IPS DF 6.9 (cell line): ENCODE measurements at regions not wholly inside any gene's neighbourhood (a gene's known extent, or its start where the extent isn't known, plus 50 kb on each side); places are given as distances from the start of the nearest gene placed in this dataset.

ENCODE experiments used
- DNase-seq: peaks from one replicate; pipeline ENCODE4 v3.0.0-alpha.2; 2013; ENCODE audit warnings: low read depth, low spot score
- H3K27ac ChIP-seq: one replicate; pipeline ENCODE4 v1.5.1; 2013; ENCODE audit warnings: low read length, control low read depth
- H3K27me3 ChIP-seq: 2 replicates; pipeline ENCODE4 v1.6.1; 2013; ENCODE audit warnings: mild to moderate bottlenecking, low read length; ENCODE audit not compliant: control insufficient read depth, insufficient read depth
- H3K36me3 ChIP-seq: 2 replicates; pipeline ENCODE4 v1.6.1; 2013; ENCODE audit warnings: low read length; ENCODE audit not compliant: control insufficient read depth, insufficient read depth
- H3K4me1 ChIP-seq: 2 replicates; pipeline ENCODE4 v1.6.1; 2013; ENCODE audit warnings: low read length; ENCODE audit not compliant: control insufficient read depth, insufficient read depth
- H3K4me3 ChIP-seq: 2 replicates; pipeline ENCODE4 v1.5.1; 2013; ENCODE audit warnings: mild to moderate bottlenecking, low read length
- H3K9me3 ChIP-seq: 2 replicates; pipeline ENCODE4 v1.6.1; 2013; ENCODE audit warnings: low read length, inconsistent platforms; ENCODE audit not compliant: control insufficient read depth, insufficient read depth
- WGBS: extraction: QIAGEN DNeasy Blood & Tissue Kit; methylation state at CpG from one replicate; pipeline ENCODE4 v1.1.7; 2013; ENCODE audit warnings: mixed read lengths, missing lambda C conversion rate; ENCODE audit not compliant: insufficient read length, insufficient coverage; 5-methylcytosine and 5-hydroxymethylcytosine counted together

DNA sequence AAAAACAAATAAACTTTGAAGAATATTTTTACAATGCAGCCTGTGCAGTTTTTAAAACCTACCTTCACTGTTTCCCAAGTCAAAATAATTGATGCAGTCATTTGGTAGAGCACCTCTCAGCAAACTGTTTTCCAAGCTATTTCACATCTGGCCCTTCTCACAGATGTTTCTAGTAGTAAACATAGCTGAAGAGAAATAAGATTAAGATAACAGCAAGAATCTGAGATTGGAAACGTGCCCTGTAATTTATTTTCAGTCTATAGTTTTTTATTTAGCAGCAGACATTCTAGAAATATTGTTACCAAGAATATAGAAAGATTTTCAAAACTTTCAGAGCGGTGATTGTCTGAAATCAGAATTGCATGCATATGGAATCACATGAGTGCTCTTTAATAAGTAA lies 440.2 kb downstream of the TRIB2 start:
- H3K27ac ChIP-seq, result no peak overlapping the region
- no peak for DNase-seq
- no peaks in the 10 kb centered on the region for H3K27me3 ChIP-seq
- H3K9me3 ChIP-seq, result no peaks in the 10 kb centered on the region
- no peaks in the 10 kb centered on the region for H3K36me3 ChIP-seq
- WGBS, result no CpG with 5 or more reads among the region's 2 CpGs
- no peak overlapping the region for H3K4me3 ChIP-seq
- no peaks in the 10 kb centered on the region for H3K4me1 ChIP-seq

DNA sequence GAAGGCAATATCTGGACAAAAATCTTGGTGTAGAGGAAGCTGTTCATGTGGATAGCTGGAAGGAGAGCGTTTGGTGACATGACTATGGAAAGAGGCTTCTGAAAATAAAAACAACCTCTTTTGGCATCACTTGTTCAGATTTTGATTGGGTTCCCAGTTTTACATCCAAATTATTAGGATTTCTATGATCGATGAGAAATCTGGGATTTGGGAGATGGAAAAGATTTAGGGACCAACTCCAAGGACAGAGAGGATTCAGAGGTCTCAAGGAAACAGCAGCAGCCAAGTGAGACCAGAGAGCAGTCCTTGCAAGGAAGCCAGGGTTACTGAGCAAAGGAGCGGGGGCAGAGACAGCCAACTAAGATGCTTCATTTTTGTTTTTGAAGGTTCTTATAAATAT lies 441.7 kb downstream of the TRIB2 start:
- Histone ChIP-seq H3K4me1 (no peaks in the 10 kb centered on the region), H3K4me3 (no peak overlapping the region), H3K9me3 (no peaks in the 10 kb centered on the region), H3K27me3 (no peaks in the 10 kb centered on the region), H3K36me3 (no peaks in the 10 kb centered on the region), H3K27ac (no peak overlapping the region)
- no peak for DNase-seq
- no CpG with 5 or more reads among the region's 3 CpGs for WGBS

DNA sequence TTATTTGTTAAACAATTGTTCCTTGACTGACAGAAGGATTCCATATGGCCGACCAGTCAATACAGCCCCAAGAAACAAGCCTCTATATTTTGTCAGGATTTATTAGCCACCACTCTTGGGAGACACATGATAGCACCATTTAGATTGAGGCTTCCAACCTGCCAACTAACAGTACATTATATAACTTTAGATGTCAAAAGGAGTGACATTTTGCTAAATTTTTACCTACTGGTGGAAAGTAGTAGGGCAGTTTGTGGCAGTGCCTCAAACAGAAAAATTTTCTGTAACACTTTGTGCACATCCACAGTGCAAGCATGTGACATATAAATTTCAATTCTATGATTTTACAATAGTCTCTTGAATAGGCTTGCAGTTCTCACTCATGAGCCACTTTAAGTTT lies 464.0 kb downstream of the TRIB2 start:
- no CpG with 5 or more reads among the region's 1 CpG for WGBS
- H3K36me3 ChIP-seq, result no peaks in the 10 kb centered on the region

DNA sequence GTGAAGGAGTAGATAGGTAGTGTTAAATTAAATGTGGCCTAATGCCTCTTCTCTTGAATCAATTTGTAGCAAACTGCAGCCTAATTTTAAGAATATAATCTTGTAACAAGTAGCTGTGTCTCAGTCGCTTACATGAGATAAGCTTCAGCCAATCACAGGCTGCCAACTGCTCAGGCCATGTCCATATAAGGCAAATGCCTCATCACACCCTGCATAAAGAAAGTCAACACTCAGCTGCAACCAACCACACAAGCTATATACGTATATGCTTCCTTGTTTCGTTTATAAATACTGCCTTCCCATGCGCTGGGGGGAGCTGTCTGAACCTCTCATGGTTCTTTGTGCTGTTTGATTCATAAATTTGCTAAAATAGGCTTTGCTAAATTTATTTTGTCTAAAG lies 476.3 kb downstream of the TRIB2 start:
- no peak for DNase-seq

More for the DNA sequence above, 464.0 kb downstream of the TRIB2 start:
- H3K4me1 ChIP-seq, result no peaks in the 10 kb centered on the region
- DNase-seq, result no peak
- H3K9me3 ChIP-seq, result no peaks in the 10 kb centered on the region
- H3K27me3 ChIP-seq, result no peaks in the 10 kb centered on the region
- no peak overlapping the region for H3K27ac ChIP-seq
- no peak overlapping the region for H3K4me3 ChIP-seq

DNA sequence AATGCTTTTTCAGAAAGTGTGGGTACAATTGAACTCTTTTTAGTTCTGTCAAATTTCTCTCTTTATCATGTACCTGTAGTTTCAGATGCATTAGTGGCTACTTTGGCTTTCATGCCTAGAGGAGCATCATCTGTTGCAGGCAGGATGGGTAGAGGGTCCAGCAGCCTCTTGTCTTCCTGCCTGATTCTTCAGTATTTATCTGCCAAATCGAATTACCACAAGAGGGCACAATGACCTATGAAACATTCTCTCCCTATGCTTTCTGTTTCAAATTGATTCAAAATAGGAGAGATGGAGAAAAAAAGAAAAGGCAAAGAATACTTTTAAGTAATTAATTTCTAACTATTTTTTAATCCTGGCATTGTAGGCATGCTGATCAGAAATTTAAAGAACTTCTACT lies 477.2 kb downstream of the TRIB2 start:
- Histone ChIP-seq H3K36me3 (no peaks in the 10 kb centered on the region), H3K9me3 (no peaks in the 10 kb centered on the region), H3K27ac (no peak overlapping the region), H3K4me3 (no peak overlapping the region), H3K4me1 (peaks cover 2% of the 10 kb centered on the region; the same call in 1 of the 2 replicates), H3K27me3 (no peaks in the 10 kb centered on the region)
- no CpG with 5 or more reads among the region's 1 CpG for WGBS
- DNase-seq, result peak; percentile 31

More for the DNA sequence above, 476.3 kb downstream of the TRIB2 start:
- no CpG with 5 or more reads among the region's 4 CpGs for whole genome bisulfite sequencing
- Histone ChIP-seq H3K9me3 (no peaks in the 10 kb centered on the region), H3K36me3 (no peaks in the 10 kb centered on the region), H3K4me1 (peaks cover 2% of the 10 kb centered on the region; the same call in 1 of the 2 replicates), H3K27ac (no peak overlapping the region), H3K27me3 (no peaks in the 10 kb centered on the region), H3K4me3 (no peak overlapping the region)

DNA sequence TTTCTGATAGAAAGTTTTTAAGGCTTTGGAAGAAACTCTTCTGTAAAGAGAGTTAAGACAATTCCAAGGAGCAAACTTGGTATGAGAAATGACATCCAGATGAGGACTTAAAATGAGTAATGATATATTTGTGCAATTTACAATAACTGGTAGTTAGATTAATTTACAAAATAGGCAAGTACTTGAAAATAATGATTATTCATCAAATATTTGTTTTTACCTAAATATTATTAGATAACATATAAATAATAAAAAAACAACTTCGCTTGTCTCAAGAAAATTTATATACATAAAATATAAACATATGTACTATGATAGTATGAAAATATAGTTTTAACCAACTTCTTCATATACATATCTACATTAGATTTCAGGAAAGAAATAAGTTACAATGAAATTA lies 478.5 kb downstream of the TRIB2 start:
- no peaks in the 10 kb centered on the region for H3K9me3 ChIP-seq
- no peak overlapping the region for H3K27ac ChIP-seq
- H3K4me3 ChIP-seq, result no peak overlapping the region
- H3K27me3 ChIP-seq, result no peaks in the 10 kb centered on the region
- no peaks in the 10 kb centered on the region for H3K36me3 ChIP-seq
- no peak for DNase-seq
- no CpG with 5 or more reads among the region's 1 CpG for WGBS
- H3K4me1 ChIP-seq, result peaks cover 2% of the 10 kb centered on the region; the same call in 1 of the 2 replicates

DNA sequence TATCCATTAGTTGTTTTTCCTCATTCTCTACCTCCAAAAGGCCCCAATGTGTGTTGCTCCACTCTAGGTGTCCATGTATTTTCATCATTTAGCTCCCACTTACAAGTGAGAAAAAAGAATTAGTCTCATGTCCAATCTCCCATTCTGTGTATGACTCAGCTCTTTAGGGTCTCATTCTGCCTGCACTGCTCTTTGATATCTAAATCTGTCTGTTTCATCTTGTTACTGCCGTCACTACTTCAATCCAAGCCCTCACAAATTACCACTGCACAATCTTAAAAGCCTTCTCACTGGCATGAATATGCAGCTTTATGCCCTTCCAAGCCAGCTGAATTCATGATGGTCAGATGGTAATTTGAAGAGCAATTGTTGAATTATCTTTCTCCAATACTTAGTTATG lies 480.5 kb downstream of the TRIB2 start:
- H3K27ac ChIP-seq, result no peak overlapping the region
- no peak for DNase-seq
- H3K9me3 ChIP-seq, result no peaks in the 10 kb centered on the region
- no peaks in the 10 kb centered on the region for H3K27me3 ChIP-seq
- no peaks in the 10 kb centered on the region for H3K4me1 ChIP-seq
- no peak overlapping the region for H3K4me3 ChIP-seq
- no peaks in the 10 kb centered on the region for H3K36me3 ChIP-seq
- WGBS, result no CpG with 5 or more reads among the region's 1 CpG

DNA sequence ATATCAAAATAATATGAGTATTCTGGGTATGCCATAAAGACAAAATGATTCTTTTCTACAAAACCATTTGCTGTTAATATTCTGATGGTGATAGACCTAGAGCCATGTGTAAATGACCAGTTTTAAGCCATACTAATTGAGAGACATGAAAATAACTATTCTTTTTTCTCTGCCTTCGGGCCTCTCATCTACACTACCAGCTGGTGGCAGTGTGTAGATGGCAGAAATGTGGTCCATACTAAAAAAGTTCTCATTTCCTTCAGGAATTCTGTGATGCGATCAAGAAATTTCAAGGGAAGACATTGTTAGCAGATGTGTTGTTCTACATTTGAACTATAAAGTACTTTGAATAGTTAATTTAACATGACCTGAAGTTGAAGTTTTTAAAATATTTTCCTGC lies 485.2 kb downstream of the TRIB2 start:
- Histone ChIP-seq H3K27ac (no peak overlapping the region), H3K9me3 (no peaks in the 10 kb centered on the region), H3K27me3 (no peaks in the 10 kb centered on the region), H3K36me3 (no peaks in the 10 kb centered on the region), H3K4me3 (no peak overlapping the region), H3K4me1 (no peaks in the 10 kb centered on the region)
- WGBS, result no CpG with 5 or more reads among the region's 2 CpGs
- DNase-seq, result no peak

DNA sequence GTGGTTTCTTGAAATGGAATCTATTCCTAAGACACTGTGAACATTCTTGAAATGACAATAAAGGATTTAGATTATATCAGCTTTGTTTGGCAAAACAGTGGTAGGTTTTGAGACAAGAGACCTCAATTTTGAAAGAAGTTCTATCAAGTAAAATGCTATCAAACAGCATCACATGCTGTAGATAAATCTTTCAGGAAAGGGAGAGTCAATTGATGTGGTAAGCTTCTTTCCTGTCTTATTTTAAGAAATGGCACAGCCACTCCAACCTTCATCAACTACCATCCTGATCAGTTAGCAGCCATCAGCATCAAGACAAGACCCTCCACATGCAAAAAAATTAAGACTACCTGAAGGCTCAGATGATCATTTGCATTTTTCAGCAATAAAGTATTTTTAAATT lies 495.4 kb downstream of the TRIB2 start:
- H3K9me3 ChIP-seq, result no peaks in the 10 kb centered on the region
- no peak for DNase-seq
- H3K4me3 ChIP-seq, result no peak overlapping the region
- H3K4me1 ChIP-seq, result no peaks in the 10 kb centered on the region
- H3K36me3 ChIP-seq, result no peaks in the 10 kb centered on the region
- H3K27ac ChIP-seq, result no peak overlapping the region
- H3K27me3 ChIP-seq, result no peaks in the 10 kb centered on the region

DNA sequence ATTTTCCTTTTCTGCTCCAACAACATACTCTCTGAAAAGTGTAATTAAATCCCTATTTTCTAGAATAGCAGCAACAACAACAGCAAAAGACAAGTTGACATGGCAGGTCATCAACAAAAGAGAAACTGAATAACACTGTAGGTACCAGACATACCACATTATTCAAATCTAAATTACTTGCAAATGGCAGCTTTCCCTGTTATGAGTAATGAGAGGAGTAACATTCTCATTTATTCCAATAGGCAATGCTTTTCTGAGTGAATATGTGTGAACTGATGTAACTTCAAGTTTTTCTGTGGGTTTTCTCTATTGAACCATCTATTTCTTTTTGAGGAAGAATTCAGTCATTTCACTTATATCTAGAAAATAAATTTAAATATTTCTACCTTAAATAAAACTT lies 501.5 kb downstream of the TRIB2 start:
- Histone ChIP-seq H3K27me3 (no peaks in the 10 kb centered on the region), H3K27ac (no peak overlapping the region), H3K4me3 (no peak overlapping the region), H3K9me3 (no peaks in the 10 kb centered on the region), H3K4me1 (no peaks in the 10 kb centered on the region), H3K36me3 (no peaks in the 10 kb centered on the region)
- DNase-seq, result no peak

DNA sequence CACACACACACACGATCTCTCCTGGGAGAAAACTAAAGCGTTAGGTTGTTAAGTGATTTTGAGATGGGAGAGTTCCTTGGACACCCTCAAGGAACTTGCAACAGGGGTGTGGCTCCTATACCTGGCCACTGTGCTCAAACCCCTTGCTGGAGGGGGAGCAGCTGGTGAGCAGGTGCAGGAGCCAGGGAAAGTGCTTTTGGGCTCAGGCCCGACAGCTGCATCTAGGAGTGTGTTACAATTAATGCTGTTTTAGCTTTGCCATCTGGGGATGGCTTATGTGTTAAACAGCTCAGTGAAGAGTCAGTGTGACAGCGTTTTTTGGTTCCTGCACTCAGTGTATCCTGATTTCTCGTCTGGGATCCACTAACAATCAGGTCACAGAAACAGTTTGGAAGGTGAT lies 510.8 kb downstream of the TRIB2 start:
- WGBS, result no CpG with 5 or more reads among the region's 5 CpGs
- Histone ChIP-seq H3K27me3 (no peaks in the 10 kb centered on the region), H3K4me3 (no peak overlapping the region), H3K9me3 (no peaks in the 10 kb centered on the region), H3K36me3 (no peaks in the 10 kb centered on the region), H3K27ac (no peak overlapping the region), H3K4me1 (no peaks in the 10 kb centered on the region)
- no peak for DNase-seq
